Dermis microvascular lymphatic vessel endothelial cell (primary cell): ENCODE measurements at regions not wholly inside any gene's neighbourhood (a gene's known extent, or its start where the extent isn't known, plus 50 kb on each side); places are given as distances from the start of the nearest gene placed in this dataset.

Experiments
- DNase-seq, 2 donors: peaks; one replicate each; pipeline versions ENCODE4 v3.0.0 to v3.0.0-alpha.2; 2010; ENCODE audit warnings: low read depth in 2 of 2

GRCh38 chr18:27763341-27763740, 413.6 kb downstream of the CDH2 start:
- DNase-seq: no peak

DNA sequence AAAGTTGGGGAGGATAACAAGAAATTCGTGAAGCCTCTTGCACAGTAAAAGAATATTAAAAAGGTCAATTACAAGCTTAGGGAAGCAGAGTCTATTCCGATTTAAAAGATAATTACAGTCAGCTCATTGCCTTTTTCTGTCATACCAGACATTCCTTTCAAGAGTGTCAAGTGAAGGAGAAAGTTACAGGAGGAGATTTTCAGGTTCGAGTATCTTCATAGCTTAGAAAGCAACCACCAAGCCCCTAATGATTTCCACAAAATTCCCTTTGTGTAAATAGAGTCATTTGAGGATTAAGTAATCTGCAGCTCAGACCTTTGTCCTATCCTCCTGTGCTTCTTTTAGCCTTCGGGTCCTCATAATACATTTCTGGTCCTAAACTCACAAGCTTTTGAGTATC, 414.9 kb downstream of the CDH2 start:
- DNase-seq: no peak

- no peak for DNase-seq
Observed at GRCh38 chr18:27752944-27753343, 424.0 kb downstream of the CDH2 start.

DNA sequence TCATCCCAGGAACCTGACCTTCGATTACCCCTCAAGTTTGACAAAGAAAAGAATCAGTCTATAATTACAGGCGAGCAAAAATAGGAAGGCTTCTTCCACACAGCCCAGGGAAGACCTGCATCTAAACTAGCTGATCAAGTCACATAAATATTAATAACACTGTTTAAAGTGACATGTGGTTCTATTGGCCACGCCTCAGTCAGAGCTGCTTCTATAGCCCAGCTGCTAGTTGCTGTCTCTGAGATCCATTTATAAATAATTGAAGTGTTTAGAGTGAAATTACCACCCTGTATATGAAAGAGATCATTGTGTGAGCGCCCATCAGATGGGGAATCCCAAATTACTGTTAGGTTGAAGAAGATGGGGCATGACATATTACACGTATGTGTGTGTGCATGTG, 426.0 kb downstream of the CDH2 start:
- no peak for DNase-seq

GRCh38 chr18:27750014-27750413, 426.9 kb downstream of the CDH2 start:
- DNase-seq: peak in 1 of 2 donors; percentile 19

GRCh38 chr18:27749194-27749593, 427.7 kb downstream of the CDH2 start:
- DNase-seq: no peak

DNA sequence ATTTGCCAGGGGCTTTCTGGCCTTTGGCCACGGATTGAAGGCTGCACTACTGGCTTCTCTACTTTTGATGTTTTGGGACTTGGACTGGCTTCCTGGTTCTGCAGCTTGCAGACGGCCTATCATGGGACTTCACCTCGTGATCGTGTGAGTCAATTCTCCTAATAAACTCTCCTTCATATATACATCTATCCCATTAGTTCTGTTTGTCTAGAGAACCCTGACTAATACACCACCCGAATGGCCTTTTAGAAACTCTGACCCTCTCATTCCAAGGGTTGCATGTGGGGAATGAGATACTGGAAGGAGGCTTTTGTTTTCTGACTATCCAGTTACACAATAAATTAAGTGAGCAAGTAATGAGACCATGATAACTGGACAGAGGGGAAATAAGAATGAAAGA, 430.7 kb downstream of the CDH2 start:
- no peak for DNase-seq

DNA sequence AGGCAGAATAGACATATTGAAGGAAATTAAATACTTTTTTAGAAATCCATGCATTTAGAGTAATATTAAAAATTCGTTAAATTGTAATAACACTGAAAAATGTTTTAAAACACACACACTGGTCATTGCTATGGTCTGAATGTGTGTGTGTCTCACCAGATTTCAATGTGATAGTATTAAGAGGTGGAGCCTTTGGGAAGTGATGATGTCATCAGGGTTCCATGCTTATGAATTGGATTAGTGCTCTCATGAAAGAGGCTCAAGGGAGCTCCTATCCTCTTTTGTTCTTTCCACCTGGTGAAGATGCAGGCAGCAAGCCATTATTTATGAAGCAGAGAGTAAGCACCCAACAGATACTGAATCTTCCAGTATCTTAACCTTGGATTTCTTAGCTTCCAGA, 441.8 kb downstream of the CDH2 start:
- DNase-seq: no peak

GRCh38 chr18:27731211-27731610, 445.7 kb downstream of the CDH2 start:
- DNase-seq: no peak

DNA sequence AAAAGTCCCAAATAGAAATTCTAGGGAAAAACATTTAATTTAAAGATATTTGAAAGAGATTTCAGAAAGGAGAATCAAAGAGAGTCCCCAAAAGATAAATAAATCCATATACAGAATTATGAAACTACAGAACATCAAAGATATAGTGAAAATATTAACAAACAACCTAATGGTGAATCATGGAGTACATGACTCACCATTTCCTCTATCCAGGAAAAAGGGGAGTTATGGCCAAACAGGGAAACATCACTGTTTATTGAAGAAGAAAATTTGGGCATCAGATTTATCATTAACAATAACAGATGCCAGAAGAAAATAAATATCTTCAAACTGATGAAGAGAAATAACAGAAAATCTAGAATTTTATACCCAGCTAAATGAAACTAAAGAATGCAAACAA, 448.3 kb downstream of the CDH2 start:
- no peak for DNase-seq

GRCh38 chr18:27724362-27724761, 452.6 kb downstream of the CDH2 start:
- DNase-seq: no peak

- DNase-seq: no peak
Observed at GRCh38 chr18:27723168-27723567, 453.8 kb downstream of the CDH2 start.

GRCh38 chr18:27719680-27720079, 457.2 kb downstream of the CDH2 start:
- no peak for DNase-seq

GRCh38 chr18:27717816-27718215, 459.1 kb downstream of the CDH2 start:
- DNase-seq: no peak

- no peak for DNase-seq
Observed at GRCh38 chr18:27717250-27717649, 459.7 kb downstream of the CDH2 start.

- DNase-seq: no peak
Observed at GRCh38 chr18:27715751-27716150, 461.2 kb downstream of the CDH2 start.

DNA sequence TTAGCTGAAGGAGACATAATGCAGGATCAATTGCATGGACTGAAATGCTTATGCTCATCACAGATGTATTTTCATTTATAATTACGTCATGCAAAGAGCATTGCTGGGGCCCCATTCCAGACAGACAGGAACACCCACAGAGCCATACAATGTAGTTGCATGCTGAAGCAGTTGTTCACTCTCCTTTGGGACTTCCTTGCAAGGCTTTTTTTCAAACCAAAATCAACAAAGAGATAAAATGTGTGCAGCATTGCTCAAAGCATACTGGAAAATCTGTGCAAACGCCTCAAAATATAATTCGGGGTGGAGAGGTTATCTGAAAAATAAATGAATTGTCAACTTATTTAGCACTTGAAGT, 463.2 kb downstream of the CDH2 start:
- no peak for DNase-seq

DNA sequence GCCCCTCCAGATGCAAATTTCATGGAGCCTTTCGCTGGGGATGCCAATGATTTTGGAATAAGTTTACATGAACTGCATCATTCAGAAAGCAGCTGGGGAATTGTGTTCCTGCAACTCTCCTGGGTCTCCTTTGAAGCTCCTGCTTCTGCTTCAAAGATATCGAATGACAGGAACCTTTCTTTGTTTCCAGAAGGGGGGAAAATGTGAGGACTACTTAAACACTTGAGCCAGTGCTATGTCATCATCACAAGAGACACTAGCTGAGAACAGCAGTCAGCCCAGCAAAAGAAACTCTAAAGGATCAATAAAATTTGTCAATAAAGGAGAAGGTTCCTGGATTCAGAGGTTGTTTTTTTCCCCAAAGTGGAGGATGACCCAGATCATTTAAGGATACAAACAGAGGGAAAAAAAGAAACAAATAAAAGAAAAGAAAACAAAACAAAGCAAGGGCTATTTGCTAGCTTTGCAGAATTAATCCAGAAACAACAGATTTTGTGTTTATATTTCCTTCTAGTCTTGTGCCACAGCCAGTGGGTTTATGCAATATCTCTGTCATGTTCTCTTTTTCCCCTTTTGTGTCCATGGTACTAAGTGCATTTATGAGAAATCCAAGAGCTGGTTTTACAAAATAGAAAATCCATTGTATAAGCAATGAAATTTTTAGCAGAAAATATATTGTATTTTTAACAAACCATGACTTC, 463.7 kb downstream of the CDH2 start:
- no peak for DNase-seq

GRCh38 chr18:27712066-27712465, 464.9 kb downstream of the CDH2 start:
- DNase-seq: no peak

DNA sequence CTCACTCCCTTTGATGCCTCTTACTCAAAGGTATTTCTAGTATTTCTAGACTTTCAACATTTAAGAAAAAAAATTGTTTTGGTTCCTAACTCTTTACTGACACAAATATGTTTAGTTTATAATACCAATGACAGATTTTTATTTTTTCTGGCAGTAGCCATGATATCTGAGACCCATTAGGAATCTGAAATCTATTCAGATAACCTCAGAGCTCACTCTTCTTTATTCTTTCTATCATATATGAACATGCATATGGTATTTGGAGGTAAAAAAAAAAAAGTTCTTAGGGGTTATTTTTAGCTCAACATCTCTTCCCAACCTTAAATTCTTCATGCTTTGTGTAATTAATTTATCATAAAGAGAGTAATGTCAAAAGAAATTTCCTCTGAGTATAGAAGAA, 465.5 kb downstream of the CDH2 start:
- no peak for DNase-seq

GRCh38 chr18:27709344-27709743, 467.6 kb downstream of the CDH2 start:
- DNase-seq: no peak

DNA sequence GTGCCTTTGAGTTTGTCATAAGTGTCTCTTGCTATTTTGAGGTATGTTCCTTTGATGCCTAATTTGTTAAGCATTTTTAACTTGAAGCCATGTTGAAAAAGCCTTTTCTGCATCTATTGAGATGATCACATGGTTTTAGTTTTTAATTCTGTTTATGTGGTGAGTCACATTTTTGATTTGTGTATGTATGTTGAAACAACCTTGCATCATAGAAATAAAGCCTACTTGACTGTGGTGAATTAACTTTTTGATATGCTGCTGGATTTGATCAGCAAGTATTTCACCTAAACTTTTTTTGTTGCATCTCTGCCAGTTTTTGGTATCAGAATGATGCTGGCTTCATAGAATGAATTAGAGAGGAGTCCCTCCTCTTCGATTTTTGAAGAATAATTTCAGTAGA, 469.7 kb downstream of the CDH2 start:
- DNase-seq: no peak

GRCh38 chr18:27704736-27705361, 472.1 kb downstream of the CDH2 start:
- DNase-seq: no peak

DNA sequence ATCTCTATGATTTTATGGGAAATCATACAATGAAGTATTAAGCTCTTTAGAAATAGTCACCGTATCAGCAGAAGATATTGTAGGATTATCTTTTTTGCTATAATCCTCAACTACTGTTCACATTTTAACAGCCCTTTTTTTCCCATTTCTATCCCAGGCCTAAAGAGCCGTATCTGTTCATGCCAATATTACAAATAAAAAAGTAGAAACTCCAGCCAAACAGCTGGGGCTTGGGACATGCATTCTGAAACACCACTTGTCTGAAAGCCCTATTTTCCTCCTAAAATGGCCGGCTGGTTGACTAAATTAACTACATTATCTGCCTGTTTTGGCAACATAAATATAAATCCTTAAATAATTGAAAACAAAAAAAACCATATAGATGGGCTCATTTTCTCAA, 477.8 kb downstream of the CDH2 start:
- no peak for DNase-seq
